GM18907 (cell line): ENCODE measurements at regions not wholly inside any gene's neighbourhood (a gene's known extent, or its start where the extent isn't known, plus 50 kb on each side); places are given as distances from the start of the nearest gene placed in this dataset.

Source experiments
- ATAC-seq: cut with Tn5 transposase; IDR thresholded peaks from one replicate; pipeline ENCODE4 v1.9.1; 2021; ENCODE audit warnings: mild to moderate bottlenecking, moderate library complexity; ENCODE audit not compliant: unreplicated experiment

DNA sequence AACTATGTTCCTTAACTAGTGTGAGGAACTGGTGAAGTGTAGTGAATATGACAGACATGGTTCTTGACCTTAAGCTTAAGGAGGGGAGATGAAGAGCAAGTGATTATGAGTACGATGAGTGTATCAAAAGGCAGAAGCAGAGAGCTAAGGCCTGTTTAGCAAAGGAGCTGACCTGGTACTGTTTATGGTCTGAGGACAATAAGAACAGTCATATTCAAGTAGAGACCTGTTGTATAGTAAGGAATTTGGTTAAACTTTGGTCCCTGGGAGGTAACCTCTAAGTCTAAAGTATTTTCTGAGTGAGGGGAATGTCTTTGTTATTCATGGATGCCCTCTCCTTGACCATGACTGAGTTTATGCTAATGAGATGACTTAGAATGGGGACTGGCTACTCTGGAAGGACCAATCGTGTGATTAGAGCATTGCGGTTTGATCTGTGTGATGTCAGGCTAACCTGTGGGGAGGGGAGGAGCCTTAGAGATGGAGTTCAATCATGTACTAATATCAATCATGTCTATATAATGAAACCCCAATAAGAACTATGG, 389.3 kb downstream of the BMP4 start:
- ATAC-seq = no peak

DNA sequence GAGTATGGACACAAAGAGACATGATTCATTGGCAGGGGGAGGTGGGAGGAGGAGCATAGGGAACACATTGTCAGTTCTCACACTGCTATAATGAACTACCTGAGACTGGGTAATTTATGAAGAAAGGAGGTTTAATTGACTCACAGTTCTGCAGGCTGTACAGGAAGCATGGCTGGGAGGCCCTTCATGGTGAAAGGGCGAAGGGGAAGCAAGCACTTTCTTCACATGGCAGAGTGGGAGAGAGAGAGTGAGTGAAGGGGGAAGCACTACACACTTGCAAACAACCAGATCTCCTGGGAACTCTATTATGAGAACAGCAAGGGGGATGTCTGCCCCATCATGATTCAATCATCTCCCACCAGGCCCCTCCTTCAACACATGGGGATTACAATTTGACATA, 391.8 kb downstream of the BMP4 start:
- peak; percentile 59 for ATAC-seq

DNA sequence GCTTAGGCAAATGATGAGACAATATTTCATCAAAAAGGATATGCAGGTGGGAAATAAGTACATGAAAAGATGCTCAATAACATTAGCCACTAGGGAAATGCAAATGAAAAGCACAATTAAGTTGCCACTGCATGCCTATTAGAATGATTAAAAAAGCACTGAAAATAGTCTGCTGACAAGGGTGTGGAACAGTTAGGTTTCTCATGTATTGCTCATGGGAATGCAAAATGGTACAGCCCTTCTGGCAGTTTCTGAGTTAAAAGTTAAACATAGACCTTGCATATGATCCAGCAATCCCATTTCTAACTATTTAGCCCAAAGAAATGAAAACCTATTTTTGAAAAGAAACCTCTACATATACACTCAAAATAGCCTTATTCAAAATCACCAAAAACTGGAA, 393.0 kb downstream of the BMP4 start:
- no peak for ATAC-seq

DNA sequence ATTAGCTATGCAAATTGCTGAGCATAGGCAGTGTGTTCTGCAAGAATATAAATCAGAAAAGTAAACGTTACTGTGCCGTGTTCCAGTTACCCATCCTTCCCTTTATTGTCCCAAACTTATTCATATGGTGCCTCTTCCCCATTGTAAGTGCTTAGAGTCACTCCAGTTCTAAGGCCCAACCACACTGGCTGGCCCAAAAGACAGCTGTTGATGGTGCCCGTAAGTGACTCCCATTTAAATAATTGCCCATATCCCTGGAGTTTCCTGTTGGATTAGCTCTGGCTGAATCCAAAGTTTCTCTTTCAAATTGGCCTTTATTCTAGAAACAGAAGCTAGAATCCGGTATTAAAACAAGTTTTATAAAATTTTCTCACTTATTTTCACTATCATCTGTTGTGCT, 400.1 kb upstream of the DDHD1 start:
- ATAC-seq = no peak

DNA sequence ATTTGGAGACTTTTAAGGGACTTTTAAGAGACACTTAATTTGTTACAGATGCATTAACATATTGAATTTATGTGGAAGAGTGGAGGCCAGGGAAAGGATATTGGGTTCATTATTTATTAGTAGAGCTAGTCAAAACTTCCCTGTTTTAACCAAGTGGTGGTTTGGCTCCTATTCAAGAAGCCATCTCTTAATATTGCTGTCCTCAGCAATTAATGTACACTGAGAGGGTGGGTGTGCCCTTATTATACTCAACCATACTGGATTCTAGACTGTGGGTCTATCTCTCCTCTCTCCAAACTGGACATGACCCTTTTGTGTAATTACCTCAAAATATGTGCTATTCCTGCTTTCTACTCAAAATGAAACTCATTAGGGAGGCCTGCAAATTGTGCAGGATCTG, 398.7 kb upstream of the DDHD1 start:
- no peak for ATAC-seq

DNA sequence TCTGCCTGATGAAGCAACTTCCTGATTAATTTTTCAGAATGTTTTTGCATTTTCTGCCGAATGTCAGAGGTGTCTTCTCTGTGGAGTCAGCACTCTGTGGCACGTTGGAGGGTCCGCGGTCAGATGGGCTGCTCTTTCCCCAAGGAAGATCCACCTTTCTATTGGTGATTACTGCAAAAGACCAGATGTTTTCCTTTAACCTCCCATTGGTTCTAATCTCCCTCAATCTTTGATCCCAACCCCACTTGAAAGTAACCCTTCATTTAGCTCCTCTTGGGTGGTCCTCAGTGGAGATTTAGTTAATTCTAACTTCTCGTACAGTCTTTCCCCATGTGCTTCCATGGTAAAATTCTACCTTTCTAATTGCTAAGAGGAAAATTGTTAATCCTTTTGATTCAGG, 397.7 kb upstream of the DDHD1 start:
- ATAC-seq = no peak

DNA sequence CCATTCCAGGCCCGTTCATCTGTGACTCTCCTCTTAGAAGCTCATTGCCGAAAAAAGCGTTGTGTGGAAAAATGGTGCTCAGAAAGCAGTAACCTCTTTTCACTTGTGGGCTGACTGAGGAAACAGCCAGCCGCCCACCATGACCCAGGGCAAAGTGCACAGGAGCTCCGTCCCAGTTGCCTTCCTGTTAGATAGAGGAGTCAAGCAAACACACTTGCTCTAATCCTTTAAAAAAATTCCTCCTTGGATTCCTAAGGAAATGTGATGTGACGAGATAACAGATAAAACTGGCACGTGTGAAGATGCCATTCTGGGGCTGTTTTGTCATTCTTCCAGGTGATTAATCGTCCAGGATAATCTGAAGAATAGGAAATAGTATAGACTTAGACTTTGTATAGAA, 396.8 kb upstream of the DDHD1 start:
- no peak for ATAC-seq

DNA sequence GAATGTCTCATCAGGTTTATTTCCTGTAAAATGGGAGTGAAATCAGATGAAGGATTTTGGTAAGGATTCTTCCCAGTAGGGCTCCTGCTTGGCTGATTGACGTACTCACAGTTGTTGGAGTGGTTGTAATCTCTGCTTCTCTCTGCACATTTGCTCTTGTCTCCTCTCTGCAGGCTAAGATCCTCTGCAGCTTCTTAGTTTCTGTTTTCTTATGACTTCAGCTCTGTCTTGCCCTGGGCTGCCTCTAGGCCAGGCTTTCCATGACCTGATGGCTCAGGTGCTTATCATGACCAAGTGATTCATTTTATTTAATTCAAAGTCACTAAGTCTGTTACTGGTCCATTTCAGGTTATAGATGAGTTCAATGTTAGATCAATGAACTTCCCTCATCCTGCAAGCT, 394.5 kb upstream of the DDHD1 start:
- ATAC-seq = no peak

DNA sequence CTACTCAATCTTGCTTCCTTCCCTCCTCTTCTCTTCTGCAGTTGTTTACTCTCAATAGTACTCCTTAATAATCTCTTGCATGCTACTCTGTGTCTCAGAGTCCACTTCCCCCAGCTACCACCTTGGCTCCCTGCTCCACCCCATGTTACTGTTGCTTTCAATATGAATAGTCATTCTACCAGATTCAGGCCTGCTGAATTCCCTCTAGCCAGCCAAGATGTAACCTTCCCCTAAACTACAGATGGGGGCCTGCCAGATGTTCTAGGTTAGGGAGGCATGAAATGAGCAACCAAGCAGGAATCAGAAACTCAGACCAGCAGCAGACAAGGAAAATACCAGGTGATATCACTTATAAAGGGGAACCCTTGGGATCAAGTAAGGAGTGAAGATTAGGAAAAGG, 392.1 kb upstream of the DDHD1 start:
- no peak for ATAC-seq

DNA sequence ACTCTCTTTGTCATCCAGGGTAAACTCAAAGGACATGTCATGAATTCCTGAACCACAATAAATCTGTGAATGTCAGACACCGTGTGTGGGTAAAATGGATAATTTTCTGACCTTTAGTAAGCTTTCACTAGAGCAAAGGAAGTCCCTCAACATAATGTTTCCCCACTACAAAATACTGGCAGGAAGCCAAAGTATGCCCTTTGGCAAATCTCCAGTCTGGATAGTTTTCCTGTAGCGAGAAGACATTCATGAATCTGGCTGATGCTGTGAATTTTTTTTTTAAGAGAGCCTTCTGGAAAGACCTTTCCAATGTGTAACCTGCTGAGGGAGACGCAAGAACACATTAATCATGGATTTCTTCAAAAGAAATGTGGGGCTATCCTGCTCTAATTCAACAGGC, 389.6 kb upstream of the DDHD1 start:
- ATAC-seq = no peak

DNA sequence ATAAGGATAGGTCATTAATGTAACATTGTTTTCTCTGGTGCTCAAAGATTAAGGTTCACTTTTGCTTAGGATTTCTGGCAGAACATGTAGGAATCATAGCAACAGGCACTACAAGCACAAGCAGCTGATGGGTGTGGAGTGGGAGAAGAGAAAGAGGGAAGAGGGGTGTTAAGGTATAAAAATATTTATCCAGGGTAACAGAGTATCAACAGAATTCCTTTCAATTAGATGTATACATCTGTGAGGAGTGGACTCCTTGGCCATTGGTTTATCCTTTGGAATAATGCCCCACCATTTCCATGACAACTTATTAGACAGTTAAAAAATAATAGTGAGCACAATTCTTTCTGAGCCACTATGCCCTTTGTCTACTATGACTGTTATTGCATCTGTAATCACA, 388.3 kb upstream of the DDHD1 start:
- ATAC-seq = no peak

DNA sequence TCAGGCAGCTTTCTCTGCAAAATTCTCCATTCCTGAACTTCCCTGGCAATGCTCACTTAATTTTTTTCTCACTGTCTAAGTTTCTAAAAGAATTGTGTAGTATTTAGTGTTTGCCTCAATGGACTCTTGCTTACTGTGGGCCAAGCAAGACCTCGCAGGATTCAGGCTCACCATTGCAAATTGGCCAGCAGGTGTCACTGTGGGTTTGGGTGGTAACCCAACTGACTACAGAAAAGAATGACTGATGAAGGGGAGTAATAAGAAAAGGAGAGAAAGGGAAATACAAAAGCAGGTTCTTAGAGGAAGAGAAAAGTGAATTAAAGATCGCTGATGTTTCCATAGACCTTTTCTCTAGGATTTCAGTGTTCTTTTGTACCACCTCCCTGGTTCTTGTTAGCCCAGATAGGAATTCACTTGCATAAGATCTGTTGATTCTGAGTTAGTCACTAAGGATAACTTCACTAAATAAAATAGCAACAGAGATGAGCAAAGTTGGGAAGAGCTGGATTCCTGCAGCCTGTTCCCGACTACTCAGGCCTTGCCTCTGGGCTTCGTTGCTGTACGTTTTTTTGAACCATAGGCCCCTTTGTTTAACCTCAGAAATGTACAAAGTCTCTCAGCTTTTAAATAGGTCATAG, 386.5 kb upstream of the DDHD1 start:
- ATAC-seq = peak; percentile 81

DNA sequence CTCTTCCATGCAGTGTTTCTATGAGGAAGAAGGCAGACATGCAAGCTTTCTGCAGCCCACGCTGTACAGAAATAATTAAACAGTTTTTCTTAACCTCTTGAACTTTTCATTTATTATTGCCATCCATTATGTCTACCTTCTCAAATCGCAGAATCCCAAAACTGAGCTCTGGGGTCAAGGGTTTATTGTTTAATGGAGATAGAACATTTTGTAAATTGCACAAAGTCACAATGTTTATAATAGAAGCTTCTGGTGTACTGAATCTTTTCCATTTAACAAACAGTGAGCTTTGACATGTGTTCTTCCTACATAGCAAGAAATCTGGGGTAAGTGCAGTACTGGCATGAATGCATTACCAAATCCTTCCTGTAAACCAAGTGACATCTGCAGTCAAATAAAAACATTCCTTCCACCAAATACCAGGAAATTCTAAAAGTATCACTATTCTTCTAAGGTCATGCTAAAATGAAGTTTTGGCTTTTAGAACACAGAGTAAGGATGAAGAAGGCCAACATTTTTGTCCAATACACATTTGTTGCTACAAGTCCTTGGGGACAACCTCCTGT, 385.3 kb upstream of the DDHD1 start:
- no peak for ATAC-seq

DNA sequence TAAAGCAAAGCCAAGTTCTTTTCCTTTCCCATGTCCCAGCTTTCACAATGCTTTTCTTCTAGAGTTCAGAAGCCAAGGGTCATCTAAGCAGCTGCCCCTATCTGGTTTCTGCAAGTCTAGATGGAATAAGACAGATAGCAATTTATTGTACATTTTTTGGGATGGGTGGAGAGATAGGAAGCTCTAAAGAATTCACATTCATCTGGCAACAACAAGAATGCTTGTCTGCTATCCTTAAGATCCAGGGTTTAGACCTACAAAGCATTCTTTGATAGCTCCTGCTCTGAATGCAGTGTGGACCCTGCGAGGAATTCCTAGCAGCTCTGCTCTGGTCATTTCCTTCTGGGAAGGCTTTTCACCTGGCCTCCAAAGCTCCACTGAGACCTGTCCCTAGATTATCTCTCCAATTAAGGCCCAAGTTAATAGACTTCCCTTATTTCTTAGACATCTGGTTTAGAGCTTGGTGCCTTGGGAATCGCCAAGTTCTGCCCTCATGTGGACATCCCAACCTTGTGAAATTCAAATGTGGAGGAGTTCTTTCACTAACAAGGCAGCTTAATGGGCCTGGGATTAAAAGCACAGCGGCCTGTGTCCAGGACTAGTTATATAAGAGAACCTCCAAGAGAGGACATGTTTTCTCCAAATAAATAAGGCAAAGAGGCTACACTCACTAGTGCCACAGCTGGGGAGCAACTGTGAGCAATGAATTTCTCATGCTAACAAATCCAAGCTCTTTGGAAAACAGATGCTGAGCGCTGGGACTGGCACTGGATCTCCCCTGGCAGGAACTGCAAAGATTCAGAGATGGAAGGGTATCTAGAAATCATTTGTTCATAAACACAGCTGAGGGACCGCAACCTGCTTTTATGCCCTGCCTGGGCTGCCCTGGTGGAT, 384.5 kb upstream of the DDHD1 start:
- ATAC-seq = no peak

DNA sequence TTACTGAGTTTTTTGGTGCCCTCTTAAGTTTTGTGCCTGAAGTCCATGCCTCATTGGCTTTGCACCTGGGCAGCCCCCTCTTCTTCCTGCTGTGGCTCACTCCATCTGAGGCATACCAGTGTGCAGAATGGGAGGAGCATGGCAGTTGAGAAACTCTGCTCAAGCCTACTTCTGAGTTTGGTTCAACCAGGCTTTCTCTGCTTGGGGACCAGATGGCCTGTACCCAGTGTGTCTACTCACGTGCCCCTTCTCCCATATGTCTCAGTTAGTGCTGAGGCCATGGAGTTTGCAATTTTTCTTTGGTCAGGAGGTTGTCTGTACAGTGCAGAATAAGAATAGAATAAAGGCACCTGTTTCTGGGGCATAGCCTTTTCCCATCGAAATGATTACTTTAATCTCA, 383.3 kb upstream of the DDHD1 start:
- no peak for ATAC-seq

DNA sequence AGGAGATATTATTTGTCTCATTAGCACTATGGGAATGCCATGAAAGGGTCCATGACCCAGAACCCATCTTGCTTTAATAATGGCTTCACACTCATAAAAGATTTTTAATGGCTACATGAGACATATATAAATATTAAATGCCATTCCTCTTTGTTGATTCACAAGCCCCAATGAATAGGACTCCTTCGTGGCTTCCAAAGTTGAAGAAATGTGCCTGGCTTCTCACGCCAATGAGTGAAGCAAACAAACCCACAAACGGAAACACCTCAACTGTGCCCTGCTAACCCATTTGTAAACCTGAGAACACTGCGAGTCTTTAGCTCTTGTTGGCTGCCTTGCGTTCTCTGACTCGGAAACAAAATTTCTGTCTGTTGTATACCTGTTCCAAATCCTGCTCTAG, 381.7 kb upstream of the DDHD1 start:
- no peak for ATAC-seq

DNA sequence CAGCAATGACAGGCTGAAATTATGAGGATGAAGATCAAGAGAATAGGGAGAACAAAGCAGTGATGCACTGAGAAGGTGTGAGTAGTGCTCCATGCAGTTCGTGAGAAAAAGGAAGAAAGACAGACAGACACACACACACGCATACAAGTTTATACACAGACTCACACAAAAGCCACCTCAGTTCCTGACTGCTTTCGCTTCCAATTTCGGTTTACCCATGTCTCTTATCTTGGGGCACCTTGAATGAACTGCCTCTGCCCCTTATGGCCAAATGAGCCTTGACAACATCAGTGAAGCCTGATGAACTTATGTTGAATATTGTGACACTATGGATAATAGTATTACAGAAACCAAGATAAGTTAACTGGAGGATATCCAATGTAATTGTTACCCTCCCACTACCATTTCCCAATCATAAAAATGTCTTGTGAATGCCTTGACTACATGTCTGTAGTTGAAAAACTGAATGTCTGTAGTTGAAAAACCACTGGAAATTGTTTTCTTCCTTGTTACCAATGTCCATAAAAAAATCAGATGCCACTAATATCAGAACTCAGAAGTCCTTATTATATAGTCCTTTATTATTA, 380.4 kb upstream of the DDHD1 start:
- no peak for ATAC-seq

DNA sequence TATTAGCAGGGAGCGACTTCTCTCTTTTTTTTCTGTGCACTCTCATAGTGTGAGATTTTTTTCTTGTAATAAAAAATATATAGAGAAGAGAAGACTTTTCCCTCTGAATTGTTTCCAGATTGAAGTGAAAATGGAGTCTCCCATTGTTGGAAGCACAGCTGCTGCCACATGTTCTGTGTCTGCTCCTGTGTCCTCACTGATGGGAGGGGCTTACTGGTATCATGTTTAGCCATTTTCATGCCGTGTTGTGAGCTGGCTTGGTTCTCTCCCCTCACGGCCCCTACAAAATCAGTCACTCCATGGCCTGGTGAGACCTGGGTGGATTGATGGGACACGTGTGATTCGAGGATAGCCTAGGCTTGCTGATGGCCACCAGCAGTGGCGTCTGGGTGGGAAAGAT, 379.7 kb upstream of the DDHD1 start:
- no peak for ATAC-seq

DNA sequence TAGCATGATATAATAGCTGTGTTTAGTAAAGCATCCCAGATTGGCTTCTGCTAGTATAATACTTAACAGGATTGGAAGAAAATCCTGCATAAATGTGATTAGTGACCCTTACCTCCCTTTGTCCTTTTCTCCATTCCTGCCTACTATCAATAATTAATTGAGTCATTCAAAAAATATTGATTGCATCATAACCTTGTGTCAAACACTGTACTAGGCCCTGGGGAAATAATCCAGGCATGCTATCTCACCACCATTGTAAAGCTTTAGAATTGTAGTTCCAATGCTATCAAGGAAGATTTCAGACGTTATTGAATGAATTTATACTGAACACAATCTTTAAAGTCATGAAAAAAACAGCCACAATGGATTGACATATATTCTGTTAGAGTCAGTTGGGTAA, 378.6 kb upstream of the DDHD1 start:
- ATAC-seq = no peak

DNA sequence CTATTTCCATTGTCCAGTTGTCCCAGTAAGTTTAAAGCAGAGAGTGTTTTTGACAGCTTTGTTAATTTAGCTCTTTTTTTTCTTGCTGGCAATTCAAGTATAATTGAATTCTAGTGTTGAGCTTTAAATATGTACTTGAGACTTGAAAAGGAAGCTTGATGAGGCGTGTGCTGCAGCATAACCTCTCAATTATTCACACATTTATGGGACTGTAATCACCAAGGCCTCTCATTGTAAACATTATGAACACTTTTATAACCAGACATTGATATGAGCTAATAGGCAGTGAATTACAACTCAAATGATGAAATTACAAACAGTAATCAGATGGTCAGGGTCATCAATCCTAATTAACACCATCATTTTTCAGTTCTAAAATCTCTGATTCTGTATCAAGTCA, 378.0 kb upstream of the DDHD1 start:
- ATAC-seq = no peak

DNA sequence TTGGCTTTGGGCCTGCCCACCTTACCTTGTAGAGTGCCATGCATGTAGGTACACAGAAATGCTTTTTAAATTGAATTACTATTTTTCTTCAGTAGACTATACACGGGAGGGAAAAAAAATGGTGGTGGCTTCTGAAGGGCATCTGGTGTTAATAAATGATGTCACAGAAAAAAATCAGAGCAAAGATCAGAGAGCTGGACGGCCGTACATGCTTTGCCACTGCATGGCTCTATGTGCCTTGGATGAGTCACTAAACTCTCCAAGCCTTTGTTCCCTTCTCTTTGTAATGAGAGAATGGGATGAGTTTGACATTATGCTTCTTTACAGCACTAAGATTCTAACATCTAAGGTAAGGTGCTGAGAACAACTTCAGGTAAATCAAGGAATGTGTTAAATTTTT, 376.4 kb upstream of the DDHD1 start:
- no peak for ATAC-seq
